HEK293 (cell line): ENCODE measurements at regions not wholly inside any gene's neighbourhood (a gene's known extent, or its start where the extent isn't known, plus 50 kb on each side); places are given as distances from the start of the nearest gene placed in this dataset.

ENCODE experiments used
- CTCF ChIA-PET: fragments of 350-600 bp; formaldehyde crosslinking; extraction: SDS; loops from one replicate; lab custom pipeline; 2021; ENCODE audit warnings: antibody characterized with exemption; lab: Yijun Ruan, JAX
- POLR2A ChIA-PET: fragments of 300-600 bp; formaldehyde crosslinking; extraction: SDS; loops from one replicate; lab custom pipeline; 2020; ENCODE audit warnings: antibody characterized with exemption, inconsistent platforms; lab: Yijun Ruan, JAX
- H3K27ac ChIP-seq: fragments of 200-500 bp; sonication (Bioruptor generic); 2 replicates; pipeline ENCODE4 v1.5.1; 2014; ENCODE audit warnings: low read depth, low read length, control low read depth, inconsistent platforms; ENCODE audit errors: extremely low read depth
- H3K36me3 ChIP-seq, 2 experiments: fragments of 200-500 bp in 1 of 2; sonication (Bioruptor generic) in 1 of 2; 1 replicate in 1 of 2; 2 replicates in 1 of 2; pipeline ENCODE4 v1.5.1; 2014 to 2017; ENCODE audit warnings: inconsistent platforms in 2 of 2, low read length in 2 of 2; ENCODE audit not compliant: control insufficient read depth in 2 of 2, insufficient read depth in 1 of 2
- H3K4me1 ChIP-seq: fragments of 200-500 bp; sonication (Bioruptor generic); 2 replicates; pipeline ENCODE4 v1.5.1; 2014; ENCODE audit warnings: mild to moderate bottlenecking, low read length, inconsistent platforms; ENCODE audit not compliant: control insufficient read depth, insufficient read depth
- H3K4me3 ChIP-seq: 2 replicates; pipeline ENCODE4 v1.5.1; 2011; ENCODE audit warnings: low read depth, mild to moderate bottlenecking, control low read depth, low read length, moderate library complexity
- H3K9me3 ChIP-seq: fragments of 200-500 bp; sonication (Bioruptor generic); 2 replicates; pipeline ENCODE4 v1.5.1; 2014; ENCODE audit warnings: low read depth, low read length, inconsistent platforms; ENCODE audit not compliant: control insufficient read depth, insufficient read depth
- KLF9 ChIP-seq: fragments of 450-650 bp; formaldehyde crosslinking; IDR thresholded peaks from 2 replicates; pipeline ENCODE4 v1.5.1; 2016; ENCODE audit warnings: missing biosample characterization, missing genetic modification characterization, low read depth
- REST ChIP-seq: fragments of 450-650 bp; formaldehyde crosslinking; IDR thresholded peaks from 2 replicates; pipeline ENCODE4 v1.5.1; 2016; ENCODE audit warnings: missing biosample characterization, missing genetic modification characterization
- YY2 ChIP-seq: fragments of 450-650 bp; formaldehyde crosslinking; IDR thresholded peaks from 2 replicates; pipeline ENCODE4 v1.5.1; 2016; ENCODE audit warnings: missing biosample characterization, missing genetic modification characterization
- ZBTB11 ChIP-seq: fragments of 450-650 bp; formaldehyde crosslinking; conservative IDR thresholded peaks from 2 replicates; pipeline ENCODE4 v1.5.1; 2016; ENCODE audit warnings: low read depth, missing biosample characterization, missing genetic modification characterization
- ZBTB8A ChIP-seq: fragments of 450-650 bp; formaldehyde crosslinking; IDR thresholded peaks from 2 replicates; pipeline ENCODE4 v1.5.1; 2016; ENCODE audit warnings: missing biosample characterization, missing genetic modification characterization
- ZNF112 ChIP-seq: fragments of 450-650 bp; formaldehyde crosslinking; IDR thresholded peaks from 2 replicates; pipeline ENCODE4 v1.5.0; 2017; ENCODE audit warnings: missing biosample characterization, missing genetic modification characterization
- ZNF140 ChIP-seq: fragments of 450-650 bp; formaldehyde crosslinking; IDR thresholded peaks from 2 replicates; pipeline ENCODE4 v1.5.1; 2016; ENCODE audit warnings: missing biosample characterization, missing genetic modification characterization
- ZNF214 ChIP-seq: fragments of 450-650 bp; formaldehyde crosslinking; IDR thresholded peaks from 2 replicates; pipeline ENCODE4 v1.5.1; 2017; ENCODE audit warnings: missing biosample characterization, mild to moderate bottlenecking, missing genetic modification characterization, borderline replicate concordance
- ZNF26 ChIP-seq: fragments of 450-650 bp; formaldehyde crosslinking; IDR thresholded peaks from 2 replicates; pipeline ENCODE4 v1.5.1; 2016; ENCODE audit warnings: missing biosample characterization, missing genetic modification characterization
- ZNF274 ChIP-seq, 2 experiments: fragments of 200-500 bp in 1 of 2; fragments of 450-650 bp in 1 of 2; sonication (Bioruptor generic) in 1 of 2; formaldehyde crosslinking in 1 of 2; IDR thresholded peaks; 2 replicates each; pipeline versions ENCODE4 v1.5.1 to v1.6.1; 2014 to 2016; ENCODE audit warnings: borderline replicate concordance in 1 of 2, inconsistent platforms in 1 of 2, low read length in 1 of 2, missing biosample characterization in 1 of 2, missing genetic modification characterization in 1 of 2
- ZNF394 ChIP-seq: fragments of 450-650 bp; formaldehyde crosslinking; IDR thresholded peaks from 2 replicates; pipeline ENCODE4 v1.5.1; 2016; ENCODE audit warnings: missing biosample characterization, missing genetic modification characterization, mild to moderate bottlenecking, moderate library complexity, borderline replicate concordance
- ZNF426 ChIP-seq: fragments of 450-650 bp; formaldehyde crosslinking; IDR thresholded peaks from 2 replicates; pipeline ENCODE4 v1.5.1; 2017; ENCODE audit warnings: missing biosample characterization, missing genetic modification characterization, mild to moderate bottlenecking, inconsistent platforms, moderate library complexity
- ZNF433 ChIP-seq: fragments of 450-650 bp; formaldehyde crosslinking; IDR thresholded peaks from 2 replicates; pipeline ENCODE4 v1.5.1; 2016; ENCODE audit warnings: missing biosample characterization, missing genetic modification characterization, low read depth
- ZNF518A ChIP-seq: fragments of 450-650 bp; formaldehyde crosslinking; conservative IDR thresholded peaks from 2 replicates; pipeline ENCODE4 v1.5.1; 2016; ENCODE audit warnings: low read depth, missing biosample characterization, missing genetic modification characterization
- ZNF555 ChIP-seq: fragments of 450-650 bp; formaldehyde crosslinking; conservative IDR thresholded peaks from 2 replicates; pipeline ENCODE4 v1.5.1; 2017; ENCODE audit warnings: missing biosample characterization, mild to moderate bottlenecking, missing genetic modification characterization, inconsistent platforms
- ZNF623 ChIP-seq: fragments of 450-650 bp; formaldehyde crosslinking; IDR thresholded peaks from 2 replicates; pipeline ENCODE4 v1.5.1; 2016; ENCODE audit warnings: missing biosample characterization, missing genetic modification characterization
- ZNF654 ChIP-seq: fragments of 450-650 bp; formaldehyde crosslinking; IDR thresholded peaks from 2 replicates; pipeline ENCODE4 v1.5.1; 2016; ENCODE audit warnings: low read depth, missing biosample characterization, missing genetic modification characterization

GRCh38 chr5:156258934-156259333 is 68.0 kb upstream of the SGCD start:
- H3K36me3 ChIP-seq = no peaks in the 10 kb centered on the region
- H3K27ac ChIP-seq = no peak overlapping the region
- no peaks in the 10 kb centered on the region for H3K4me1 ChIP-seq
- H3K4me3 ChIP-seq = no peak overlapping the region
- ChIA-PET CTCF (no interaction called here), POLR2A (no interaction called here)
- TF ChIP-seq ZNF26 (tag by site-specific recombination) (no peak), ZNF654 (tag by site-specific recombination) (peak; percentile 12; the same call in 1 of the 2 replicates), ZBTB11 (tag by site-specific recombination) (peak; percentile 54), ZNF140 (tag by site-specific recombination) (peak; percentile 33; the same call in 1 of the 2 replicates), ZNF112 (tag by site-specific recombination) (no peak), ZNF518A (peak; percentile 70), ZNF426 (peak; percentile 52), ZNF555 (tag by site-specific recombination) (peak; percentile 37), ZNF623 (peak; percentile 33), ZNF214 (tag by site-specific recombination) (no peak), YY2 (no peak), ZBTB8A (tag by site-specific recombination) (peak; percentile 34; the same call in 1 of the 2 replicates), REST (peak; percentile 16; the same call in 1 of the 2 replicates), KLF9 (tag by site-specific recombination) (no peak), ZNF274 (IDR thresholded peaks at IDR 0.05; ENCODE audit: low read length) (no peak), ZNF274 (tag by site-specific recombination; IDR thresholded peaks at IDR 0.05; ENCODE audit: borderline replicate concordance) (no peak), ZNF394 (tag by site-specific recombination) (peak; percentile 59; the same call in 1 of the 2 replicates), ZNF433 (tag by site-specific recombination) (0 out of 2 replicates have a peak, but pooled peaks have one; percentile 8)
- H3K9me3 ChIP-seq = no peaks in the 10 kb centered on the region
